ENCODE measurements at regions not wholly inside any gene's neighbourhood (a gene's known extent, or its start where the extent isn't known, plus 50 kb on each side); places are given as distances from the start of the nearest gene placed in this dataset.

- TF ChIP-seq POLR2A (IDR thresholded peaks at IDR 0.05; ENCODE audit: low read depth, low read length) (no peak), CTCF (IDR thresholded peaks at IDR 0.05; ENCODE audit: extremely low read depth in 1 of 2, insufficient read depth in 1 of 2, low read depth in 1 of 2, low read length in 2 of 2) (no peak), GATA2 (IDR thresholded peaks at IDR 0.05; ENCODE audit: insufficient read depth, insufficient read length, low read depth, low read length) (no peak), POLR2AphosphoS5 (IDR thresholded peaks at IDR 0.05; ENCODE audit: insufficient read depth, low read depth, low read length) (no peak), EZH2 (IDR thresholded peaks at IDR 0.05; ENCODE audit: borderline replicate concordance, low read depth, low read length, severe bottlenecking) (no peak), MAX (IDR thresholded peaks at IDR 0.05; ENCODE audit: insufficient read depth, insufficient read length) (no peak)
These were observed 181.0 kb upstream of the TBX3 start for GRCh38 chr12:114864837-114865551.

Data from endothelial cell of umbilical vein (primary cell).